ENCODE measurements at regions not wholly inside any gene's neighbourhood (a gene's known extent, or its start where the extent isn't known, plus 50 kb on each side); places are given as distances from the start of the nearest gene placed in this dataset.
A peak's percentile ranks its signal among the peaks of the same experiment; 100 is the strongest.

- Mint-ChIP-seq H3K27me3 (peaks cover 2% of the 10 kb centered on the region), H3K36me3 (ENCODE audit: low read depth) (no peaks in the 10 kb centered on the region), H3K27ac (no peak overlapping the region), H3K9me3 (no peaks in the 10 kb centered on the region), H3K4me3 (no peak overlapping the region), H3K4me1 (no peaks in the 10 kb centered on the region)
- peak; percentile 69 for DNase-seq
- ATAC-seq = peak; percentile 40
These were observed 663.7 kb upstream of the B3GAT1 start for GRCh38 chr11:135075740-135076139.

DNA sequence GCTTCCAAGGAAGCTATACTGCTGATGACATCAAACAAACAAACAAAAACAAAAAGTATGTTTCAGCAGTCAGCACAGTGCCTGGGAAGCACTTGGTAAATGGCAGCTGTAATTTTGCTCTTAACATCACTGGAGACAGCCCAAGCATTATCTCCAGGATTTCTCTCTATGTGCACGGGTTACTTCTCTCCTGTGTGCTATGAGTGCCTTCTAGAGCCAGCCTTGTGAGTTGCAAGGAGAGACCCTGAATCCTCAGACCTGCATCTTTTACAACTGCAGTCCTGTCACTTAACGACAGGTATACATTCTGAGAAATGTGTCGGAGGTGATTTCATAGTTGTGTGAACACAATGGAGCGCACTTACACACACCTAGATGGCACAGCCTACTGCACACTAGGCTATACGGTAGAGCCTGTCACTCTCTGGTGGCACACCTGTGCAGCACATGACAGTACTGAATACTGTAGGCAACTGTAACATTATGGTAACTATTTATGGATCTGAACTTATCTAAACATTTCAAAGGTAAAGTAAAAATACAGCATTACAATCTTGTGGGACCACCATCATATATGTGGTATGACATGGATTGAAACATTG lies 662.5 kb upstream of the B3GAT1 start:
- no peak for ATAC-seq
- peaks cover 6% of the 10 kb centered on the region for H3K27me3 Mint-ChIP-seq
- H3K4me3 Mint-ChIP-seq = no peak overlapping the region
- DNase-seq = no peak
- H3K4me1 Mint-ChIP-seq = no peaks in the 10 kb centered on the region
- no peak overlapping the region for H3K27ac Mint-ChIP-seq
- peaks cover 3% of the 10 kb centered on the region for H3K9me3 Mint-ChIP-seq
- no peaks in the 10 kb centered on the region for H3K36me3 Mint-ChIP-seq (ENCODE audit: low read depth)

GRCh38 chr11:135073870-135074269 lies 661.8 kb upstream of the B3GAT1 start:
- H3K4me1 Mint-ChIP-seq = no peaks in the 10 kb centered on the region
- H3K9me3 Mint-ChIP-seq = peaks cover 3% of the 10 kb centered on the region
- no peak for DNase-seq
- no peaks in the 10 kb centered on the region for H3K36me3 Mint-ChIP-seq (ENCODE audit: low read depth)
- peaks cover 6% of the 10 kb centered on the region for H3K27me3 Mint-ChIP-seq
- H3K4me3 Mint-ChIP-seq = no peak overlapping the region
- H3K27ac Mint-ChIP-seq = no peak overlapping the region
- peak; percentile 20 for ATAC-seq

DNA sequence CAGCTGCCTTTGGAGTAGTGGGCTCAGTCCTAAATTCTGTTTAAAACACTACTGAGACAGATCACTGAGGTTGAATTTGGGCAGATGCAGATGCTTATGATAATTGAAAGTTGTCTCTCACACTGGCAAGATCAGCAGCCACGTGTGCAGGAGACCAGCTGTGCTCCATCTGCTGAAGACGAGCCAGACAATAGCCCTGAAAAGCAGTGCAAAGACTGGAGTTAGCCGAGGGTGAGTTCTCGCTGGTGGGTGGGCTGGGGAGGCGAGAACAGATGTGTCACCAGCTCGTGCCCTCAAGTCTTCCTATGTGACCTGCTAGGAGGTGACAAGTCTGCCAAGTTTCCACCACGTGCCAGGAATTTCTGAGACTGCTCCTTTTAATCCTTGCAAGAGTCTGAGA lies 661.3 kb upstream of the B3GAT1 start:
- Mint-ChIP-seq H3K9me3 (peaks cover 3% of the 10 kb centered on the region), H3K27me3 (peaks cover 6% of the 10 kb centered on the region), H3K27ac (no peak overlapping the region), H3K36me3 (ENCODE audit: low read depth) (no peaks in the 10 kb centered on the region), H3K4me1 (no peaks in the 10 kb centered on the region), H3K4me3 (no peak overlapping the region)
- DNase-seq (no peak), ATAC-seq (no peak)

DNA sequence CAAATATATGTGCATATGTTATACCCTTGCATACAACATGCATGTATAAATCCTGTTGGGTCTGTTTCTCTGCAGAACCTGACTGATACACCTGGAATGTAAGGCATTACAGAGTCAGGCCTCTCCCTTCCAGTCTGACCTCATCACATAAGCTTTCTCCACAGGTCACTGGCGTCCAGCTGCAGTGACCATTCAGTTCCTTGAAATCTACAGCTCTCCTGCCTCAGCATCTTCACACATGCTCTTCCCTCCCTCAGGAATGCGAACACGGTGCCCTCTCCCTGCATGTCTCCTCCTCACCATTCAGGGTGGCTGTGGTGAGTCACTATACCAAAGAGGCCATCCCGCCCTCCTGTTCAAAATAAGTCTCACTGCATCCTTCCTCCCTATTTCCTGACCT lies 657.8 kb upstream of the B3GAT1 start:
- Mint-ChIP-seq H3K4me3 (no peak overlapping the region), H3K27ac (no peak overlapping the region), H3K36me3 (ENCODE audit: low read depth) (no peaks in the 10 kb centered on the region), H3K27me3 (peaks cover 6% of the 10 kb centered on the region), H3K4me1 (no peaks in the 10 kb centered on the region), H3K9me3 (peaks cover 3% of the 10 kb centered on the region)
- DNase-seq = no peak
- ATAC-seq = no peak

GRCh38 chr11:135069063-135069462 lies 657.0 kb upstream of the B3GAT1 start:
- no peak overlapping the region for H3K27ac Mint-ChIP-seq
- H3K4me1 Mint-ChIP-seq = no peaks in the 10 kb centered on the region
- H3K9me3 Mint-ChIP-seq = peaks cover 3% of the 10 kb centered on the region
- ATAC-seq (no peak), DNase-seq (no peak)
- H3K27me3 Mint-ChIP-seq = peaks cover 6% of the 10 kb centered on the region
- no peaks in the 10 kb centered on the region for H3K36me3 Mint-ChIP-seq (ENCODE audit: low read depth)
- no peak overlapping the region for H3K4me3 Mint-ChIP-seq

GRCh38 chr11:135062994-135063393 lies 651.0 kb upstream of the B3GAT1 start:
- no peak overlapping the region for H3K4me3 Mint-ChIP-seq
- DNase-seq = no peak
- H3K27ac Mint-ChIP-seq = no peak overlapping the region
- H3K27me3 Mint-ChIP-seq = peaks cover 3% of the 10 kb centered on the region
- no peaks in the 10 kb centered on the region for H3K4me1 Mint-ChIP-seq
- no peak for ATAC-seq
- H3K9me3 Mint-ChIP-seq = peaks cover 23% of the 10 kb centered on the region
- H3K36me3 Mint-ChIP-seq (ENCODE audit: low read depth) = peaks cover 2% of the 10 kb centered on the region

DNA sequence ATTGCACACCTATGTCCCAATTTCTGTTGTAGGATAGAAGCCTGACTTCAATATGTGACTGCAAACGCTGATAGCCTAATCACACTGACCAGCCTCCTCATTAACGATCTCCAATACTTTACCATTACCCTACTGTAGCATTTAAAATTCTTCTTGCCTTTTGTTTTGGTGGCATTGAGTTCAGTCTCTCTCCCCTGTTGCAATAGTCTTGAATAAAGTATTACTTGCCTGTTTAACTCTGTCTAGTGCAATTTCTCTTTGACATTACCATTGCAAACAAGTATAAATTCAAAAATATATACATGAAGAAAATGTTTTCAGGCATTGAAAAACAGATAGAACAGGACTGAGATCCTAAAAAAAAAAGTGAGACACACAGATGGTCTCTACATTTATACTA lies 649.1 kb upstream of the B3GAT1 start:
- ATAC-seq = no peak

GRCh38 chr11:135046986-135047385 lies 634.9 kb upstream of the B3GAT1 start:
- H3K36me3 Mint-ChIP-seq (ENCODE audit: low read depth) = no peaks in the 10 kb centered on the region
- no peak for ATAC-seq
- H3K27ac Mint-ChIP-seq = no peak overlapping the region
- peaks cover 1% of the 10 kb centered on the region for H3K27me3 Mint-ChIP-seq
- no peak for DNase-seq
- no peak overlapping the region for H3K4me3 Mint-ChIP-seq
- H3K4me1 Mint-ChIP-seq = no peaks in the 10 kb centered on the region
- H3K9me3 Mint-ChIP-seq = no peaks in the 10 kb centered on the region

More for the DNA sequence above, 649.1 kb upstream of the B3GAT1 start:
- peaks cover 3% of the 10 kb centered on the region for H3K27me3 Mint-ChIP-seq
- DNase-seq = no peak
- peaks cover 23% of the 10 kb centered on the region for H3K9me3 Mint-ChIP-seq
- no peaks in the 10 kb centered on the region for H3K4me1 Mint-ChIP-seq
- H3K36me3 Mint-ChIP-seq (ENCODE audit: low read depth) = peaks cover 2% of the 10 kb centered on the region
- H3K4me3 Mint-ChIP-seq = no peak overlapping the region
- H3K27ac Mint-ChIP-seq = no peak overlapping the region

DNA sequence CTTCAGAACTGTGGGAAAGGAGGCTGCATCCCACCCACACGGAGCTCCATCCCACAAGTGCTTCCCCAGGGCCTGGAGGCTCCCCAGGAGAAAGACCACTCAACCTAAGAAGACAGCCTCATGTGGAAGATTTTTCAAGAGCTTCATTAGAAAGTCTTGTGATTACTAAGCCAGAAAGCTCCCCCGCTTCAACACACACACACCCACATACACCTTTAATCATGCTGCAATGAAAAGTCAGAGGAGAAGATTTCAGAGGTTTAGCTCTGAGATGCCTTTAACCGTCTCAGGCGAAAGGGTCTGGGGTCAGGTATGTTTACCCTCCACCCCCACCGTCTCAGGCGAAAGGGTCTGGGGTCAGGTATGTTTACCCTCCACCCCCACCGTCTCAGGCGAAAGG lies 634.5 kb upstream of the B3GAT1 start:
- H3K36me3 Mint-ChIP-seq (ENCODE audit: low read depth) = no peaks in the 10 kb centered on the region
- ATAC-seq (no peak), DNase-seq (no peak)
- peaks cover 1% of the 10 kb centered on the region for H3K27me3 Mint-ChIP-seq
- H3K9me3 Mint-ChIP-seq = no peaks in the 10 kb centered on the region
- H3K4me3 Mint-ChIP-seq = no peak overlapping the region
- H3K27ac Mint-ChIP-seq = no peak overlapping the region
- no peaks in the 10 kb centered on the region for H3K4me1 Mint-ChIP-seq

DNA sequence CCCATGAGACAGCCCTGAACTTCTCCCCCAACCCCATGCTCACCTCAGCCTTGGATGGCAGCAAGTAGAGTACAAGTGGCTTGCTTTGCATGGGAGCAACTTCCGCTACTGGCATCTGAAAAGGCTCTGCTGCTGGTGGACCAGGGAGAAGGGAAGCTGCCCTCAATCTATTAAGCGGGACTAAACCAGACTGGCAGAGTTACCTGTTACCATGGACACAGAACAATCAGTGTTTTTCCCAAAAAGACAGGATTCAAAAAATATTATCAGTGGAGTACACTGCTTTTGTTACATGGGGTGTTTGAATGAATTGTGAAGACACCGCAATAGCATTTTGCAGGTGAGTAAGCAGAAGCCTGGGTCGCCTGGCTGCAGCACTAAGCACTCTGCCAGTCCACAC lies 631.4 kb upstream of the B3GAT1 start:
- DNase-seq (no peak), ATAC-seq (no peak)
- Mint-ChIP-seq H3K4me1 (no peaks in the 10 kb centered on the region), H3K27ac (no peak overlapping the region), H3K27me3 (peaks cover 1% of the 10 kb centered on the region), H3K9me3 (no peaks in the 10 kb centered on the region), H3K4me3 (no peak overlapping the region), H3K36me3 (ENCODE audit: low read depth) (no peaks in the 10 kb centered on the region)

- H3K36me3 Mint-ChIP-seq (ENCODE audit: low read depth) = no peaks in the 10 kb centered on the region
- H3K27me3 Mint-ChIP-seq = peaks cover 8% of the 10 kb centered on the region
- H3K4me1 Mint-ChIP-seq = no peaks in the 10 kb centered on the region
- H3K4me3 Mint-ChIP-seq = no peak overlapping the region
- no peak for DNase-seq
- no peak overlapping the region for H3K27ac Mint-ChIP-seq
- H3K9me3 Mint-ChIP-seq = peaks cover 6% of the 10 kb centered on the region
- no peak for ATAC-seq
These were observed 625.8 kb upstream of the B3GAT1 start for GRCh38 chr11:135037828-135038227.

DNA sequence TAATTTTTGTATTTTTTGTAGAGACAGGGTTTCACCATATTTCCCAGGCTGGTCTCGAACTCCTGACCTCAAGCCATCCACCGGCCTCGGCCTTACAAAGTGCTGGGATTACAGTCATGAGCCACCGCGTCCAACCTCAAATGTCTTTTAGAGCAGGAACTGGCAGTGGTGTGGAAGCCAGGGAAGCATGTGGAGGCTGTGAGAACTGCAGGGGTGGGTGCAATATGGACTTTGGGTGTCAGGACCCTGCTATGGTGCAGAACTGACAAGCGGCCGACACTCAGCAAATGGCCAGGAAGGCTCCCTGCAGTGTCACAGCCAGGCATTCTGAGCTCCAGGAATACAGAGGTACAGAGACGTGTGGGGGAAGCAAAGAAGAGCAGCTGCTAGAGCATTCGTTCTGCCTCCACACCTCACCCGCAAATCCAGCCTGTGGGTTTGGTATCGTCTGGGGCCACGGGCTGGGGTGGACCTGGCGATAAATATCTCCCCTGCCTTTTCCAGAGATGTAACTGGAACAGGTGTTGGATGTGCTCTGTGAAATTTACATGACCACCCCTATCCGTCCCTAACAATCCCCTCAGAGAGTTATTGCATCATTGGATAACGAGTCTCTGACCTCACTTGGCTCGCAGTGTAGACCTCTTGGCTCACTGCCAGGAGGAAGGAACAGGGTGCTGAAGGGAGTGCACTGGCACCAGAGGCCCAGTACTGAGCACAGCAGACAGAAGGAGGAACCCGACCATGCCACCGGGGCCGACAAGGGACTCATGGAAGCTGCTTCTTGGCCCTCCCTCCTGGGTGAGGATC lies 624.7 kb upstream of the B3GAT1 start:
- ATAC-seq (no peak), DNase-seq (no peak)
- Mint-ChIP-seq H3K27ac (no peak overlapping the region), H3K4me1 (no peaks in the 10 kb centered on the region), H3K9me3 (peaks cover 6% of the 10 kb centered on the region), H3K4me3 (no peak overlapping the region), H3K27me3 (peaks cover 12% of the 10 kb centered on the region), H3K36me3 (ENCODE audit: low read depth) (no peaks in the 10 kb centered on the region)

GRCh38 chr11:135035282-135035681 lies 623.2 kb upstream of the B3GAT1 start:
- DNase-seq = no peak
- Mint-ChIP-seq H3K27me3 (peaks cover 12% of the 10 kb centered on the region), H3K4me3 (no peak overlapping the region), H3K4me1 (no peaks in the 10 kb centered on the region), H3K27ac (no peak overlapping the region), H3K9me3 (peaks cover 6% of the 10 kb centered on the region), H3K36me3 (ENCODE audit: low read depth) (no peaks in the 10 kb centered on the region)
- ATAC-seq = no peak

DNA sequence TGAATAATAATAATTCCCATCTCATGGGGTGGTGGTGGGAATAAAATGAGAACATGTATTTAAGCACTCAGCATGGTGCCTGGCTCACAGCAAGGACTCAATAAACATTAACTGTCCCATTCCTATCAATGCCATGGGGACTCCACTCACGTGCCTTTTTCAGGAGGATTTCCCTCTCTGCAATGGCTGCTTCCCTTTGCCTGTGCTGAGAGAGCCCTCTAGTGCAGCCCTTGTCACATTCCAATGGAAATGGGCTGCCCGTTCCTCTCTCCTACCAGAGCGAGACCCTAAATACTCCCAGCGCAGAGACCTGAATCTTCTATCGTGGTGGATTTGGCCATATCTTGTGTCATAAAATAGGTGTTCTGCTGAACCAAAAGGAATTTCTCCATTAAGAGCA lies 621.5 kb upstream of the B3GAT1 start:
- DNase-seq (no peak), ATAC-seq (no peak)
- no peaks in the 10 kb centered on the region for H3K4me1 Mint-ChIP-seq
- H3K27me3 Mint-ChIP-seq = peaks cover 12% of the 10 kb centered on the region
- H3K27ac Mint-ChIP-seq = no peak overlapping the region
- no peak overlapping the region for H3K4me3 Mint-ChIP-seq
- H3K36me3 Mint-ChIP-seq (ENCODE audit: low read depth) = no peaks in the 10 kb centered on the region
- H3K9me3 Mint-ChIP-seq = peaks cover 6% of the 10 kb centered on the region

Data from activated naive CD8-positive, alpha-beta T cell treated with anti-CD3 and anti-CD28 coated beads, Interleukin-2, amount 50 U/mL, for 24 hours (primary cell).